ENCODE measurements at regions not wholly inside any gene's neighbourhood (a gene's known extent, or its start where the extent isn't known, plus 50 kb on each side); places are given as distances from the start of the nearest gene placed in this dataset.

DNA sequence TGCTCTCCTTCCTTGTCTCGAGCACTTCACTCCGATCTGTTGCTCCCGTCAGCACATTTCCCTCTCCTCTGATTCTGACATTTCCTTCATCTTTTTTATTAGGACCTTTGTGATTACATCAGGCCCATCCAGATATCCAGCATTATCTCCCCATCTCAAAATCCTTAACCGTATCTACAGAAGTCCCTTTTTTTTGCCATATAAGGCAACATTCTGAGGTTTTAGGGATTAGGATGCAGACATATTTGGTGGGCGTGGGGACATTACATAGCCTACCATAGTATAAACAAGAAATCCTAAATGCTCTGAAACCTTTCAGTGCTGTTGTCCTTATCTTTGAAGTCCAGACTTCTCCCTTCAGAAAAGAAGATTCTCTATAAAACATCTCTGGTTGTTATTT lies 505.0 kb upstream of the PITX2 start:
- Histone ChIP-seq H3K9me2 (replicated peaks; ENCODE audit: insufficient read depth, low read length) (no peaks in the 10 kb centered on the region), H3K4me3 (ENCODE audit: low read length) (no peak overlapping the region), H2AFZ (ENCODE audit: low read length) (0 out of 2 replicates have a peak overlapping the region, but pooled peaks have one; percentile 20), H3K36me3 (replicated peaks; ENCODE audit: insufficient read depth, low read length) (no peaks in the 10 kb centered on the region), H3K79me2 (ENCODE audit: low read length) (no peaks in the 10 kb centered on the region), H4K20me1 (ENCODE audit: insufficient read depth, low read length) (no peaks in the 10 kb centered on the region), H3F3A (ENCODE audit: insufficient read depth, low read length) (no peaks in the 10 kb centered on the region), H3K9me3 (replicated peaks; ENCODE audit: insufficient read depth, low read length) (no peaks in the 10 kb centered on the region), H3K4me1 (ENCODE audit: low read length) (peaks cover 24% of the 10 kb centered on the region), H3K27me3 (replicated peaks; ENCODE audit: insufficient read depth, low read length) (no peaks in the 10 kb centered on the region), H3K27ac (ENCODE audit: low read length) (no peak overlapping the region), H3K4me2 (ENCODE audit: low read depth, low read length) (peak overlapping the region; percentile 38; the same call in 1 of the 2 replicates), H3K9ac (ENCODE audit: low read length) (no peak overlapping the region)
- no peak for TF ChIP-seq EZH2 (optimal IDR thresholded peaks at IDR 0.05; ENCODE audit: low read depth, low read length)
- no peak for TF ChIP-seq EZH2phosphoT487 (IDR thresholded peaks at IDR 0.05; ENCODE audit: low read length)
- TF ChIP-seq, protein P1, sequence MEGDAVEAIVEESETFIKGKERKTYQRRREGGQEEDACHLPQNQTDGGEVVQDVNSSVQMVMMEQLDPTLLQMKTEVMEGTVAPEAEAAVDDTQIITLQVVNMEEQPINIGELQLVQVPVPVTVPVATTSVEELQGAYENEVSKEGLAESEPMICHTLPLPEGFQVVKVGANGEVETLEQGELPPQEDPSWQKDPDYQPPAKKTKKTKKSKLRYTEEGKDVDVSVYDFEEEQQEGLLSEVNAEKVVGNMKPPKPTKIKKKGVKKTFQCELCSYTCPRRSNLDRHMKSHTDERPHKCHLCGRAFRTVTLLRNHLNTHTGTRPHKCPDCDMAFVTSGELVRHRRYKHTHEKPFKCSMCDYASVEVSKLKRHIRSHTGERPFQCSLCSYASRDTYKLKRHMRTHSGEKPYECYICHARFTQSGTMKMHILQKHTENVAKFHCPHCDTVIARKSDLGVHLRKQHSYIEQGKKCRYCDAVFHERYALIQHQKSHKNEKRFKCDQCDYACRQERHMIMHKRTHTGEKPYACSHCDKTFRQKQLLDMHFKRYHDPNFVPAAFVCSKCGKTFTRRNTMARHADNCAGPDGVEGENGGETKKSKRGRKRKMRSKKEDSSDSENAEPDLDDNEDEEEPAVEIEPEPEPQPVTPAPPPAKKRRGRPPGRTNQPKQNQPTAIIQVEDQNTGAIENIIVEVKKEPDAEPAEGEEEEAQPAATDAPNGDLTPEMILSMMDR (IDR thresholded peaks at IDR 0.05; ENCODE audit: low read length) = no peak
- no peak for DNase-seq

DNA sequence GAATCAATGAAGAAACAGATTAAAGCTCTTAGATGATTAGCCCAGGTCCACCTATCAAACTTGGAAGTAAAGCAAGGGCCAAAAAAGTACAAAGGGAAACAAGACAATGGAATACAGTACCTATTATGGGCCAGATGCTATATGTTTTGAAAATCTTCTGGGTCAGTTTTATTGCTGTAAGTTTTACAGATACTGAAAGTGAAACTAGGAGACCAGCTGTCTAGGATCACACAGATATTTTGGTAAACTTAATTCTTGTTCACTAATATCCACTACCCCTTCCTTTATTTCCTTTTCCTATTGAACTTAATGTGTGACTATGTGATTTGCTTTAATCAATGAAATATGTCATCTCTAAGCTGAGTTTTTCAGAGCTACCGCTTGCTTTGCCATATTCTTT lies 505.4 kb upstream of the PITX2 start:
- Histone ChIP-seq H3K9ac (ENCODE audit: low read length) (no peak overlapping the region), H3K36me3 (replicated peaks; ENCODE audit: insufficient read depth, low read length) (no peaks in the 10 kb centered on the region), H3K27me3 (replicated peaks; ENCODE audit: insufficient read depth, low read length) (no peaks in the 10 kb centered on the region), H3K4me1 (ENCODE audit: low read length) (peaks cover 24% of the 10 kb centered on the region), H3K79me2 (ENCODE audit: low read length) (no peaks in the 10 kb centered on the region), H3F3A (ENCODE audit: insufficient read depth, low read length) (no peaks in the 10 kb centered on the region), H3K4me2 (ENCODE audit: low read depth, low read length) (peak overlapping the region; percentile 38), H2AFZ (ENCODE audit: low read length) (peak overlapping the region; percentile 20; the same call in 1 of the 2 replicates), H4K20me1 (ENCODE audit: insufficient read depth, low read length) (no peaks in the 10 kb centered on the region), H3K27ac (ENCODE audit: low read length) (no peak overlapping the region), H3K4me3 (ENCODE audit: low read length) (no peak overlapping the region), H3K9me2 (replicated peaks; ENCODE audit: insufficient read depth, low read length) (no peaks in the 10 kb centered on the region), H3K9me3 (replicated peaks; ENCODE audit: insufficient read depth, low read length) (no peaks in the 10 kb centered on the region)
- TF ChIP-seq, protein P1 (IDR thresholded peaks at IDR 0.05; ENCODE audit: low read length) = no peak
- TF ChIP-seq EZH2phosphoT487 (IDR thresholded peaks at IDR 0.05; ENCODE audit: low read length) = no peak
- no peak for TF ChIP-seq EZH2 (optimal IDR thresholded peaks at IDR 0.05; ENCODE audit: low read depth, low read length)
- peak; percentile 39 for DNase-seq

DNA sequence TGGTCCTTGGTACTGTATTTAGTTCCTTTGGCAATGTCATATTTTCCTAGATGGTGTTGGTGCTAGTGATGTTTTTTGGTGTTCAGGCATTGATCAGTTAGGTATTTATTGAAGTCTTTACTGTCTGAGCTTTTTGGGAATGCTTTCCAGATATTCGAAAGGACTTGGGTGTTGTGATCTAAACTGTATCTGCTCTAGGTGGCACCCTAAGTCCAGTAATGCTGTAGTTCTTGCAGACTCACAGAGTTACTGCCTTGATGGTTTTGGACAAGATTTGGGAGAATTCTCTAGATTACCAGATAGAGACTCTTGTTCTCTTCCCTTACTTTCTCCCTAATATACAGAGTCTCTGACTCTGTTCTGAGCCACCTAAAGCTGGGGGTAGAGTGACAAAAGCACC lies 513.6 kb upstream of the PITX2 start:
- H4K20me1 ChIP-seq (ENCODE audit: insufficient read depth, low read length) = no peaks in the 10 kb centered on the region
- H3K9me2 ChIP-seq (replicated peaks; ENCODE audit: insufficient read depth, low read length) = no peaks in the 10 kb centered on the region
- H3K9me3 ChIP-seq (replicated peaks; ENCODE audit: insufficient read depth, low read length) = no peaks in the 10 kb centered on the region
- H3K4me3 ChIP-seq (ENCODE audit: low read length) = no peak overlapping the region
- no peak overlapping the region for H2AFZ ChIP-seq (ENCODE audit: low read length)
- no peak overlapping the region for H3K4me2 ChIP-seq (ENCODE audit: low read depth, low read length)
- no peaks in the 10 kb centered on the region for H3K27me3 ChIP-seq (replicated peaks; ENCODE audit: insufficient read depth, low read length)
- H3K36me3 ChIP-seq (replicated peaks; ENCODE audit: insufficient read depth, low read length) = no peaks in the 10 kb centered on the region
- H3K9ac ChIP-seq (ENCODE audit: low read length) = no peak overlapping the region
- no peak for DNase-seq
- no peak overlapping the region for H3K27ac ChIP-seq (ENCODE audit: low read length)
- H3K79me2 ChIP-seq (ENCODE audit: low read length) = no peaks in the 10 kb centered on the region
- H3F3A ChIP-seq (ENCODE audit: insufficient read depth, low read length) = no peaks in the 10 kb centered on the region
- TF ChIP-seq, protein P1 (IDR thresholded peaks at IDR 0.05; ENCODE audit: low read length) = no peak; the same call in 1 of the 2 replicates
- TF ChIP-seq EZH2 (optimal IDR thresholded peaks at IDR 0.05; ENCODE audit: low read depth, low read length) (no peak), EZH2phosphoT487 (IDR thresholded peaks at IDR 0.05; ENCODE audit: low read length) (no peak)
- no peaks in the 10 kb centered on the region for H3K4me1 ChIP-seq (ENCODE audit: low read length)

Measured in MM.1S (cell line).